ENCODE measurements at regions not wholly inside any gene's neighbourhood (a gene's known extent, or its start where the extent isn't known, plus 50 kb on each side); places are given as distances from the start of the nearest gene placed in this dataset.

GRCh38 chr12:82012176-82012575, 253.0 kb upstream of the PPFIA2 start:
- Histone ChIP-seq H3K4me2 (ENCODE audit: insufficient read depth, low read length) (no peak overlapping the region), H3K4me3 (no peak overlapping the region), H3K4me1 (replicated peaks in 1 of 2; ENCODE audit: control insufficient read depth in 2 of 2, insufficient read depth in 2 of 2, low read length in 2 of 2) (no peaks in the 10 kb centered on the region), H3K27ac (ENCODE audit: extremely low read depth, low read depth, low read length) (no peak overlapping the region), H2AFZ (ENCODE audit: low read depth, low read length) (no peak overlapping the region), H3K9ac (ENCODE audit: insufficient read depth in 1 of 2, low read depth in 2 of 2, low read length in 2 of 2) (no peak overlapping the region), H3K79me2 (ENCODE audit: control insufficient read depth, insufficient read depth, low read length) (no peaks in the 10 kb centered on the region), H4K20me1 (replicated peaks; ENCODE audit: control insufficient read depth, insufficient read depth, low read length) (no peaks in the 10 kb centered on the region), H3K9me1 (ENCODE audit: control insufficient read depth, insufficient read depth, low read length) (no peaks in the 10 kb centered on the region), H3K9me3 (replicated peaks; ENCODE audit: control insufficient read depth, insufficient read depth, low read depth, low read length) (no peaks in the 10 kb centered on the region), H3K36me3 (ENCODE audit: control insufficient read depth, insufficient read depth, low read length) (no peaks in the 10 kb centered on the region), H3K27me3 (ENCODE audit: control insufficient read depth in 2 of 2, insufficient read depth in 2 of 2, low read length in 2 of 2) (no peaks in the 10 kb centered on the region)
- in situ Hi-C loops (cut with MboI) (no loop called here), intact Hi-C loops (cut with micrococcal nuclease) (no loop called here)
- 0% methylated on average over 4 of the region's 4 CpGs for WGBS (ENCODE audit: insufficient coverage, low coverage, missing lambda C conversion rate)
- ChIA-PET CTCF (ENCODE audit: low intra/inter-chr PET ratio) (no interaction called here), POLR2A (no interaction called here)
- no TSS peak for BruUV-seq (replicated peaks)
- ATAC-seq (no peak), DNase-seq (ENCODE audit: extremely low read depth in 1 of 4, low spot score in 3 of 4) (no peak), FAIRE-seq (no peak)
- TF ChIP-seq ZNF347 (CRISPR knock-in tag; IDR thresholded peaks at IDR 0.05; ENCODE audit: low read depth) = no peak
- no peak for TF ChIP-seq CEBPG (CRISPR knock-in tag; IDR thresholded peaks at IDR 0.05)
- no peak for TF ChIP-seq CEBPG (tag; conservative IDR thresholded peaks at IDR 0.05 in 1 of 2, IDR thresholded peaks at IDR 0.05 in 1 of 2)
- TF ChIP-seq STAT5A (IDR thresholded peaks at IDR 0.05; ENCODE audit: borderline replicate concordance, low read length) = no peak
- no peak for TF ChIP-seq HNRNPLL (IDR thresholded peaks at IDR 0.05; ENCODE audit: low read depth, low read length, poor library complexity, severe bottlenecking)
- TF ChIP-seq, protein P1, sequence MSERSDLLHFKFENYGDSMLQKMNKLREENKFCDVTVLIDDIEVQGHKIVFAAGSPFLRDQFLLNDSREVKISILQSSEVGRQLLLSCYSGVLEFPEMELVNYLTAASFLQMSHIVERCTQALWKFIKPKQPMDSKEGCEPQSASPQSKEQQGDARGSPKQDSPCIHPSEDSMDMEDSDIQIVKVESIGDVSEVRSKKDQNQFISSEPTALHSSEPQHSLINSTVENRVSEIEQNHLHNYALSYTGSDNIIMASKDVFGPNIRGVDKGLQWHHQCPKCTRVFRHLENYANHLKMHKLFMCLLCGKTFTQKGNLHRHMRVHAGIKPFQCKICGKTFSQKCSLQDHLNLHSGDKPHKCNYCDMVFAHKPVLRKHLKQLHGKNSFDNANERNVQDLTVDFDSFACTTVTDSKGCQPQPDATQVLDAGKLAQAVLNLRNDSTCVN (CRISPR knock-in tag; IDR thresholded peaks at IDR 0.05) = no peak
- no peak for TF ChIP-seq E2F4 (CRISPR knock-in tag; IDR thresholded peaks at IDR 0.05; ENCODE audit: low read depth)
- no peak for TF ChIP-seq NR2C2 (CRISPR knock-in tag; IDR thresholded peaks at IDR 0.05)
- TF ChIP-seq NR2C2 (tag; IDR thresholded peaks at IDR 0.05) = no peak
- no peak for TF ChIP-seq BCLAF1 (IDR thresholded peaks at IDR 0.05; ENCODE audit: borderline replicate concordance in 1 of 2, control insufficient read depth in 1 of 2, low read depth in 2 of 2, low read length in 1 of 2)
- TF ChIP-seq SUPT5H (IDR thresholded peaks at IDR 0.05) = no peak
- TF ChIP-seq SMARCA5 (IDR thresholded peaks at IDR 0.05) = no peak
- TF ChIP-seq FOXO4 (CRISPR knock-in tag; IDR thresholded peaks at IDR 0.05) = no peak

All from K562 (cell line).